Heart left ventricle (tissue), 13 donors: ENCODE measurements at regions not wholly inside any gene's neighbourhood (a gene's known extent, or its start where the extent isn't known, plus 50 kb on each side); places are given as distances from the start of the nearest gene placed in this dataset.

Source experiments
- POLR2A ChIP-seq, 2 donors: fragments of 450-650 bp; IDR thresholded peaks; one replicate each; pipeline ENCODE4 v1.6.1; 2017; ENCODE audit warnings: antibody characterized with exemption in 2 of 2, mild to moderate bottlenecking in 2 of 2, moderate library complexity in 2 of 2
- TF ChIP-seq, protein P1 (sequence below), 12 donors: fragments of 200-600 bp; sonication (generic) in 4 of 12; IDR thresholded peaks; one replicate each; pipeline versions ENCODE4 v1.5.0 to v1.8.0; 2018 to 2022; ENCODE audit warnings: antibody characterized with exemption in 12 of 12, mild to moderate bottlenecking in 5 of 12
- donor health status: ischemic (EF 13 %, LVEDD 7.1; RV severe dilation, severe dysfunction).
- donor health status: DM: no; HTN: yes; CAD: no.
- donor health status: DM: no; HTN: no; CAD: no.
- donor health status: ischemic (EF 25% LVEDD 6.9; RV normal size, moderate dysfunction).
- donor health status: ischemic (EF 25% LVEDD 5.7; RV mildly dilated, moderate dysfunction).
- donor health status: ischemic (EF 35%, LVEDD 5.7; RV mildly dilated, moderate dysfunction).
- donor health status: nonischemic (EF 11% LVEDD 7.7; RV severe dilation, severe dysfunction).
- donor health status: DM: yes; HTN: yes; CAD: no.
- donor health status: PGD.
- donor health status: ischemic (EF 29% LVEDD 5.4; RV normal size, mild dysfunction).
- donor health status: nonischemic (EF 23%, LVEDD 6.1; RV moderate dilation, normal function).

GRCh38 chrX:81728622-81729021 is 526.7 kb downstream of the SH3BGRL start:
- no peak for TF ChIP-seq POLR2A (IDR thresholded peaks at IDR 0.05)
- TF ChIP-seq, protein P1, sequence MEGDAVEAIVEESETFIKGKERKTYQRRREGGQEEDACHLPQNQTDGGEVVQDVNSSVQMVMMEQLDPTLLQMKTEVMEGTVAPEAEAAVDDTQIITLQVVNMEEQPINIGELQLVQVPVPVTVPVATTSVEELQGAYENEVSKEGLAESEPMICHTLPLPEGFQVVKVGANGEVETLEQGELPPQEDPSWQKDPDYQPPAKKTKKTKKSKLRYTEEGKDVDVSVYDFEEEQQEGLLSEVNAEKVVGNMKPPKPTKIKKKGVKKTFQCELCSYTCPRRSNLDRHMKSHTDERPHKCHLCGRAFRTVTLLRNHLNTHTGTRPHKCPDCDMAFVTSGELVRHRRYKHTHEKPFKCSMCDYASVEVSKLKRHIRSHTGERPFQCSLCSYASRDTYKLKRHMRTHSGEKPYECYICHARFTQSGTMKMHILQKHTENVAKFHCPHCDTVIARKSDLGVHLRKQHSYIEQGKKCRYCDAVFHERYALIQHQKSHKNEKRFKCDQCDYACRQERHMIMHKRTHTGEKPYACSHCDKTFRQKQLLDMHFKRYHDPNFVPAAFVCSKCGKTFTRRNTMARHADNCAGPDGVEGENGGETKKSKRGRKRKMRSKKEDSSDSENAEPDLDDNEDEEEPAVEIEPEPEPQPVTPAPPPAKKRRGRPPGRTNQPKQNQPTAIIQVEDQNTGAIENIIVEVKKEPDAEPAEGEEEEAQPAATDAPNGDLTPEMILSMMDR (IDR thresholded peaks at IDR 0.05) = no peak
